Esophagus muscularis mucosa (tissue), 4 donors: ENCODE measurements at regions not wholly inside any gene's neighbourhood (a gene's known extent, or its start where the extent isn't known, plus 50 kb on each side); places are given as distances from the start of the nearest gene placed in this dataset.
A peak's percentile ranks its signal among the peaks of the same experiment; 100 is the strongest.

ENCODE experiments used
- DNase-seq: peaks from one replicate; pipeline ENCODE4 v3.0.0-alpha.2; 2017; ENCODE audit errors: extremely low spot score
- H3K27ac ChIP-seq, 4 donors: fragments of 200-600 bp; sonication (generic); replicated peaks in 1 of 4; 1 replicate in 3 of 4; 2 replicates in 1 of 4; pipeline ENCODE4 v1.5.1; 2016 to 2019; ENCODE audit warnings: mild to moderate bottlenecking in 1 of 4
- H3K27me3 ChIP-seq, 4 donors: fragments of 200-600 bp; sonication (generic); one replicate each; pipeline versions ENCODE4 v1.5.1 to v1.6.0; 2016 to 2019
- H3K36me3 ChIP-seq, 4 donors: fragments of 200-600 bp; sonication (generic); one replicate each; pipeline ENCODE4 v1.5.1; 2016 to 2019
- H3K4me1 ChIP-seq, 4 donors: fragments of 200-600 bp; sonication (generic); one replicate each; pipeline ENCODE4 v1.5.1; 2016 to 2019
- H3K4me3 ChIP-seq, 4 donors: fragments of 200-600 bp; sonication (generic); 1 replicate in 2 of 4; 2 replicates in 2 of 4; pipeline ENCODE4 v1.5.1; 2016 to 2019; ENCODE audit warnings: mild to moderate bottlenecking in 4 of 4, moderate library complexity in 1 of 4
- H3K9me3 ChIP-seq, 4 donors: fragments of 200-600 bp; sonication (generic); 1 replicate in 3 of 4; 2 replicates in 1 of 4; pipeline ENCODE4 v1.5.1; 2016 to 2019
- CTCF ChIP-seq, 3 experiments: fragments of 200-600 bp in 2 of 3; fragments of 450-650 bp in 1 of 3; sonication (generic) in 2 of 3; IDR thresholded peaks; one replicate each; pipeline ENCODE4 v1.5.1; 2017 to 2019; ENCODE audit warnings: antibody characterized with exemption in 3 of 3, mild to moderate bottlenecking in 2 of 3, moderate library complexity in 1 of 3
- EP300 ChIP-seq: sonication (generic); formaldehyde crosslinking; IDR thresholded peaks from one replicate; pipeline ENCODE4 v1.6.1; 2017; ENCODE audit warnings: antibody characterized with exemption
- POLR2A ChIP-seq: fragments of 450-650 bp; IDR thresholded peaks from one replicate; pipeline ENCODE4 v1.6.1; 2017; ENCODE audit warnings: antibody characterized with exemption, moderate library complexity, mild to moderate bottlenecking, low read depth
- POLR2AphosphoS5 ChIP-seq, 2 donors: sonication (generic); formaldehyde crosslinking; IDR thresholded peaks; one replicate each; pipeline ENCODE4 v1.6.1; 2017; ENCODE audit warnings: antibody characterized with exemption in 2 of 2
- WGBS: methylation state at CpG from one replicate; pipeline ENCODE4 v1.1.5; 2018; 5-methylcytosine and 5-hydroxymethylcytosine counted together
- intact Hi-C: fragments of 100-400 bp; cut with DNase I; formaldehyde crosslinking; loops from one replicate; pipeline ENCODE4 v1.15.1; 2023

DNA sequence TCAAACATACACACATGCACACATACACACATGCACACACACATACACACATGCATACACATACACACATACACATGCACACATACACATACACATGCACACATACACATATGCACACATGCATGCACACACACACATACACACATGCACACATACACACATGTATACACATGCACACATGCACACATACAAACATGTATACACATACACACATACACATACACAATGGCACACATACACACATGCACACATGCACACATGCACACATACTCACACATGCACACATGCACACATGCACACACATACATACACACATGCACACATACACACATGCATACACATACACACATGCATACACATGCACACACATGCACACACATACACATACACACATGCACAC is 137.2 kb downstream of the ACKR3 start:
- DNase-seq: no peak
- Histone ChIP-seq H3K36me3 (no peaks in the 10 kb centered on the region), H3K4me1 (peaks cover 0 to 3% (median under 1%) of the 10 kb centered on the region in 4 donors), H3K4me3 (no peak overlapping the region), H3K27ac (no peak overlapping the region), H3K9me3 (no peaks in the 10 kb centered on the region), H3K27me3 (no peaks in the 10 kb centered on the region)
- intact Hi-C loops: no loop called here
- TF ChIP-seq POLR2A (no peak), CTCF (IDR thresholded peaks at IDR 0.05) (no peak), POLR2AphosphoS5 (IDR thresholded peaks at IDR 0.05) (no peak), EP300 (no peak)

- WGBS: 79% methylated on average over 2 of the region's 2 CpGs
- intact Hi-C loops: no loop called here
Measured at GRCh38 chr2:236711440-236711839, 141.8 kb downstream of the ACKR3 start.

GRCh38 chr2:236712304-236712703 is 142.7 kb downstream of the ACKR3 start:
- Histone ChIP-seq H3K4me3 (no peak overlapping the region), H3K36me3 (no peaks in the 10 kb centered on the region), H3K4me1 (peaks cover 10 to 32% (median 22%) of the 10 kb centered on the region in 4 donors), H3K9me3 (no peaks in the 10 kb centered on the region), H3K27ac (no peak overlapping the region), H3K27me3 (no peaks in the 10 kb centered on the region)
- DNase-seq: no peak
- WGBS: 86% methylated on average over 1 of the region's 1 CpG
- intact Hi-C loops: no loop called here
- TF ChIP-seq CTCF (IDR thresholded peaks at IDR 0.05) (no peak), EP300 (no peak), POLR2AphosphoS5 (IDR thresholded peaks at IDR 0.05) (no peak), POLR2A (no peak)

More at GRCh38 chr2:236711440-236711839, 141.8 kb downstream of the ACKR3 start:
- Histone ChIP-seq H3K36me3 (no peaks in the 10 kb centered on the region), H3K4me3 (no peak overlapping the region), H3K27me3 (no peaks in the 10 kb centered on the region), H3K4me1 (peaks cover 10 to 32% (median 22%) of the 10 kb centered on the region in 4 donors), H3K9me3 (no peaks in the 10 kb centered on the region), H3K27ac (no peak overlapping the region)
- TF ChIP-seq CTCF (IDR thresholded peaks at IDR 0.05) (no peak), POLR2AphosphoS5 (IDR thresholded peaks at IDR 0.05) (peak; percentile 15 to 25)
- no peak for DNase-seq

DNA sequence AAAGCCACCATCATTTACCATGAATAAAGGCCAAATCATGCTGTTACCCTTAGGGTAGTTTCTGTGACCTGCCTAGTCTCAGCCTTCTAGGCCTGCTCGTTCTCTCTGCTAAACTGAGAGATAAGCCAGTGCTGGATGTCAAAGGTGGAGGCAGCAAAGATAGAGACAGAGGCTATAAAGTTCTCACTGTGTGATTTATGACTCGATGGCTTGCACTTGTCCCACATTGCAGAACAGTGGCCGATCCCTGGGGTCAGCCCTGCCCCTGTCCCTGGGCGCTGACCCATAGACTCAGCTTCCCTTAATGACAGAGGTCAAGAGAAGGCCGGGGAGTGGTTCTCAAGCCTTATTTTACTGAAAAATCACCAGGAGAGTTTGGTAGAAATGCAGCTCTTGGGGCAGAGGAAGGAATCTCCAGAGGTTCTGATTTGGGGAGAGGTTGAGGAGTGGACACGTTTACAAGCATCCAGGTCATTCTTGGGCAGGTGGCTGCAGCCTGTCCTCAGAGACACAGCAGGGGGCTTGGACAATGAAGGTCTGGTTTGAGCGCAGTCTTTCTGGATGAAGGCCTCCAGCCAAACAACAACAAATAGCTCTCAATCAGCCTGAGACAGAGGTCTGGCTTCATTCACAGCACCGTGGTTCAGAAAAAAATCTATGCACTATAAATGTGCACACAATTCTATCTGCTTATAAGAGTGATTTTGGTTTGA is 143.5 kb downstream of the ACKR3 start:
- Histone ChIP-seq H3K9me3 (no peaks in the 10 kb centered on the region), H3K36me3 (no peaks in the 10 kb centered on the region), H3K27me3 (no peaks in the 10 kb centered on the region), H3K4me1 (peaks cover 10 to 32% (median 22%) of the 10 kb centered on the region in 4 donors), H3K4me3 (no peak overlapping the region), H3K27ac (no peak overlapping the region)
- WGBS: 82% methylated on average over 8 of the region's 8 CpGs
- intact Hi-C loops: no loop called here
- TF ChIP-seq POLR2AphosphoS5 (IDR thresholded peaks at IDR 0.05): no peak
- TF ChIP-seq CTCF (IDR thresholded peaks at IDR 0.05): no peak
- no peak for TF ChIP-seq POLR2A
- no peak for TF ChIP-seq EP300
- no peak for DNase-seq

DNA sequence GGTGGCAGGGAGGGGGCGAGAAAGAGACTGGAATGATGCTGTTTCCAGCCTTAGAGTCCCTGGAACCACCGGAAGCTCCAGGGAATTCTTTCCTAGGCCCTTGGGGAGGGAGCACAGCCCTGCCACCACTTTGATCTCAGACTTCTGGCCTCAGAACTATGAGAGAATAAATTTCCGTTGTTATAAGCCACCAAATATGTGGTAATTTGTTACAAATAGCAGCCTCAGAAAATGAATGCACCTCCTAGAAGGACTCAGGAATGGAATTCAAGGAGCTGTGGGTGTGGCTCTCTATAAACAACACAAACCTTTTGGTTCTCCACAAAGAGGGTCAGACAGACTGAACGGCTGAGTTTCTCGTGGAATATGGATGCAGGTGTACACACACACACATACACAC is 144.5 kb downstream of the ACKR3 start:
- TF ChIP-seq POLR2AphosphoS5 (IDR thresholded peaks at IDR 0.05) (no peak), CTCF (IDR thresholded peaks at IDR 0.05) (no peak), EP300 (no peak), POLR2A (no peak)
- no peaks in the 10 kb centered on the region for H3K27me3 ChIP-seq
- no peak for DNase-seq
- H3K4me3 ChIP-seq: no peak overlapping the region
- H3K27ac ChIP-seq: no peak overlapping the region
- no peaks in the 10 kb centered on the region for H3K36me3 ChIP-seq
- no peaks in the 10 kb centered on the region for H3K9me3 ChIP-seq
- intact Hi-C loops: no loop called here
- peaks cover 10 to 32% (median 22%) of the 10 kb centered on the region in 4 donors for H3K4me1 ChIP-seq
- 76% methylated on average over 5 of the region's 5 CpGs for WGBS
